Spinal cord (tissue), 9 donors: ENCODE measurements at regions not wholly inside any gene's neighbourhood (a gene's known extent, or its start where the extent isn't known, plus 50 kb on each side); places are given as distances from the start of the nearest gene placed in this dataset.

Experiments used
- DNase-seq, 6 donors: peaks; one replicate each; pipeline versions ENCODE4 v3.0.0 to v3.0.0-alpha.2; 2013 to 2015; ENCODE audit warnings: low spot score in 6 of 6, low read depth in 4 of 6
- H3K27ac ChIP-seq: one replicate; pipeline ENCODE4 v1.5.1; 2013; ENCODE audit warnings: low read depth, low read length, control low read depth
- H3K27me3 ChIP-seq: one replicate; pipeline ENCODE4 v1.6.1; 2013; ENCODE audit warnings: low read length; ENCODE audit not compliant: control insufficient read depth, insufficient read depth
- H3K36me3 ChIP-seq: one replicate; pipeline ENCODE4 v1.6.1; 2013; ENCODE audit warnings: low read length; ENCODE audit not compliant: control insufficient read depth, insufficient read depth
- H3K4me1 ChIP-seq: one replicate; pipeline ENCODE4 v1.6.1; 2013; ENCODE audit warnings: low read length; ENCODE audit not compliant: control insufficient read depth, insufficient read depth
- H3K4me3 ChIP-seq: one replicate; pipeline ENCODE4 v1.5.1; 2013; ENCODE audit warnings: low read depth, low read length, control low read depth
- H3K9me3 ChIP-seq: one replicate; pipeline ENCODE4 v1.6.1; 2013; ENCODE audit warnings: low read length; ENCODE audit not compliant: control insufficient read depth, insufficient read depth
- WGBS: methylation state at CpG from one replicate; pipeline ENCODE4 v1.1.5; 2013; ENCODE audit warnings: missing lambda C conversion rate; ENCODE audit not compliant: insufficient coverage; 5-methylcytosine and 5-hydroxymethylcytosine counted together
- donor health status: healthy.

DNA sequence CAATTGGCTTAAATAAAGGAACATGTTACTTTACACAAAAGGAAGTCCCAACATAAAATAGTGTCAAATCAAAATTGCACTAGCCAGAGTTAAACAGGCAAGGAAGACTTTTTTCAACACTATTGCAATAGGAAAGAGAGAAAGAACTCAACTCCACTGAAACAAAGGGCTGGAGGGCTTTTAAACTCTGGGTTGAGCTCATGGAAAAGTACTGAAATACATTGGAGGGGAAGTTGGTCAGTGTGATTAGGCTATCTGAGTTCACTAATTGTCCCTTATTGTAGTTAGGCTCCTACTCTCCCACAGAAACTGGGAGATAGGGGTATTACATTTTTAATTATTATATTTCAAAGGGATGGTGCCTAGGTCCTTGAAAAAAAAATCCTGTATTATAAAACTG lies 491.2 kb upstream of the LCORL start:
- Histone ChIP-seq H3K36me3 (no peaks in the 10 kb centered on the region), H3K4me3 (no peak overlapping the region), H3K4me1 (no peaks in the 10 kb centered on the region), H3K27ac (no peak overlapping the region), H3K9me3 (no peaks in the 10 kb centered on the region), H3K27me3 (no peaks in the 10 kb centered on the region)
- DNase-seq: no peak

DNA sequence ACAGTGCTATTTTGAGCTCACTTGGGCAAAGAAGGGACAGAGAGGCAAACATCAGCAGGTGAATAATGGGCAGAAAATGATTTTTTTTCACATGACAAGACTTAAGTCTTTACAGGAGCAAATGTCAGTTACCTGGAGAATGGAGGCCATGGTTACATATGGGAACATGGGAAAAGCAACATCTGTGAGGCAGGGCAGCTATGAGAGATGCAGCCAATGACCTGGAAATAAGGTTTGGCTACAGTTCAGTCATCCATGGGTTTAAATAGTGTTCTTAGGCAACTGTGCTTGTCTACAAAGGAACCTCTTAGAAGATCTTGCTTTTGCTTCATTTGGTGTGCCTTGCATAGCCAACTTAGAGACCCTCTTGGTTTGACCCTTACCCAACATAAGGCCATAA lies 490.2 kb upstream of the LCORL start:
- Histone ChIP-seq H3K4me1 (no peaks in the 10 kb centered on the region), H3K4me3 (no peak overlapping the region), H3K27ac (no peak overlapping the region), H3K36me3 (no peaks in the 10 kb centered on the region), H3K27me3 (no peaks in the 10 kb centered on the region), H3K9me3 (no peaks in the 10 kb centered on the region)
- DNase-seq: no peak

DNA sequence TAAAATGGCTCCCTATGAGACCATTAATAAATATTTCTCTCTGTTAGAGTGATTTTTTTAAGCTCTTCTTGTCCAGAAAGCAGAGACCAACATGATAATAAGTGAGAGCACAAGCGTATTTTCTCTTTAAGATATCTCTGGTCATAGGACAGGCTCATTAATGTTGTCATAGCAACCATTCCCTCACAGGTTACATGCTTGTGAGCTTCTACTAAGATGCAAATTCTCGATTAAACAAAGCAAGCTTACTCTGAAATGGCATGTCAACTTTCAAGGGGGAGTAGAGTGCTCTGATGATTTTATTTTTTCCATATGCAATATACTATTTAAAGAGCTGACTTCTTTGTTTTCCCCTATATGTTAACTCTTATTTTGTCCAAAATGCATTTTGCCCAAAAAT lies 487.2 kb upstream of the LCORL start:
- no peaks in the 10 kb centered on the region for H3K9me3 ChIP-seq
- no peaks in the 10 kb centered on the region for H3K36me3 ChIP-seq
- DNase-seq: peak; percentile 15 to 93 (median 50)
- no peak overlapping the region for H3K27ac ChIP-seq
- no peak overlapping the region for H3K4me3 ChIP-seq
- no peaks in the 10 kb centered on the region for H3K4me1 ChIP-seq
- WGBS: no CpG with 5 or more reads among the region's 2 CpGs
- H3K27me3 ChIP-seq: no peaks in the 10 kb centered on the region

DNA sequence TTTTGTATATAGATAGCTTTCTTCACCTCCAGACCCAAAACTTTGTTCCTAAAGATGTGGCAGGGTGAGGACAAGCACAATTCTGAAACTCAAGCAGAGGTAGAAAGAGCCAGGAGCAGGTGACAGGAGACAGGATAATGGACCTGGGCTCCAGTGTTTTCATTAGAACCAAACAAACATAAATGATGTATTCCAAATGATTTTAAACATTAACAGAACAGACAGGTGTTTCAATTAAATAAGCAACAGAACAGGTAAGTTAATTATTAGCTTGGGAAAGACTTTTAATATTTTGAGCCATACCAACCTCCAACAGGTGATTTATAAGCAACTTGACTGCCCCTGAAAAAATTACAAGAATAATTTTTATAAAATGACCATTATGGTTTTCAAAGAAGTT lies 459.4 kb upstream of the LCORL start:
- Histone ChIP-seq H3K4me3 (no peak overlapping the region), H3K27me3 (no peaks in the 10 kb centered on the region), H3K36me3 (no peaks in the 10 kb centered on the region), H3K27ac (no peak overlapping the region), H3K9me3 (no peaks in the 10 kb centered on the region), H3K4me1 (no peaks in the 10 kb centered on the region)
- DNase-seq: no peak

DNA sequence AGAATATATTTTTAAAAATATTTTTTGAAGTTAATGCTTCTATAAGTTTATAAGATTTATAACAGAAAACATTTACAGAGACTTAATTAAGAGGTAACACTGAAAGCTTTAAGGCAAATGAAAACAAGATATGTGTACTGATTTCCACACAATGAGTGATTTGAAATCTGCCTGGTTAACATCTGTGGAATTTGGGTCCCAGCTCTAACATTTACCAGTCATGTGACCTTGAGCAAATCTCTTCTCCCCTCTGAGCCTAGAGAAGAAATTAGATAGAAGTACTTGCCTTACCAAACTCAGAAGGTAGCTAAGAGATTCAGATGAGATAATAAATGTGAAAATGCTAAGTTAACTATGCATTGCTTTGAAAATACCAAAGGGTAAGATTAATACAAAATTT lies 458.8 kb upstream of the LCORL start:
- no peaks in the 10 kb centered on the region for H3K4me1 ChIP-seq
- H3K4me3 ChIP-seq: no peak overlapping the region
- DNase-seq: peak in 1 of 6 donors; percentile 19
- no peaks in the 10 kb centered on the region for H3K9me3 ChIP-seq
- no peak overlapping the region for H3K27ac ChIP-seq
- no peaks in the 10 kb centered on the region for H3K36me3 ChIP-seq
- H3K27me3 ChIP-seq: no peaks in the 10 kb centered on the region

DNA sequence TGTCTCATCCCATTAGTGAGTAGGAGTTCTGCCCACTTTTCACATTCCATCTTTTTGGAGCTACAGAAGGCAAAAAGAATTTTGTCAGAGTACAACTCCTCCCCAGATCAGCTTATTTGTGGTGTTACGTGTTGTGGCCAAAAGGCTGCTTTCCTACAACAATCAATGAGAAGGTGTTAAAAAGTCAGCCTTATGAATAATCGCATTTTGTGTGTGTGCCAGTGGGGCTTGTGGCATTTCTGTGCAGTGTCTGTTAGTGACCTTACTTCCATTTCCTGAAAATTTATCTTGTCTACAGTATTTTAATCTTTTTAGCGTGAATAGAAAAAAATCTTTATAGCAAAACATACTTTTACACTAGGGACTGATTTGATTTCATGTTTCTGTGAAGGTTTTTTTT lies 458.3 kb upstream of the LCORL start:
- Histone ChIP-seq H3K9me3 (no peaks in the 10 kb centered on the region), H3K4me3 (no peak overlapping the region), H3K4me1 (no peaks in the 10 kb centered on the region), H3K27ac (no peak overlapping the region), H3K36me3 (no peaks in the 10 kb centered on the region), H3K27me3 (no peaks in the 10 kb centered on the region)
- DNase-seq: no peak
- no CpG with 5 or more reads among the region's 3 CpGs for WGBS

DNA sequence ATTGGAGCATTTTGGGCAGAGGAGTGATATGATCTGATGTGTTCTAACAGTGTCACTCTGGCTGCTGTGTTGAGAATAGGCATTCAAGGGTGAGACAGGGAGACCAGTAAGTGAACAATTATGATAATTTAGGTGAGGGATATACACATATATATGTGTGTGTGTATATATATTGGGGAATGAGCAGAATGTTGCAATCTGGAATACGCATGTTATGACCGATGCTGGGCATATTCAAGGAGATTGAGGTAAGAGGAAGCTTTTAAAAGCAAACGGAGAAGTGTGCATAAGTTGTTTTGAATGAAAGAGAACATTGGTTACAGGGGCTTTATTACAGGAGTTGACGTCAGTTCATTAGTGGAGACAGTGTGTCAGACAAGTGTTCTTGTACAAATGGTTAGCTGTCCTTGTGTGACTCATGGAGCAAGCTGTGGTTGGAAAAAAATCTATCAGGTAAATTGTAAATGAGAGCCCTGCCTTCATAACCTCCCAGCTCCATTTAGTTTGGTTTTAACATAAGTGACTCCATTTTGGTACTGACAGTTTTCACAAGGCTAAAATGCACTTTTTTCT lies 442.5 kb upstream of the LCORL start:
- Histone ChIP-seq H3K27ac (no peak overlapping the region), H3K27me3 (no peaks in the 10 kb centered on the region), H3K4me3 (no peak overlapping the region), H3K4me1 (no peaks in the 10 kb centered on the region), H3K9me3 (no peaks in the 10 kb centered on the region), H3K36me3 (no peaks in the 10 kb centered on the region)
- no peak for DNase-seq
- 61% methylated on average over 4 of the region's 4 CpGs for WGBS

DNA sequence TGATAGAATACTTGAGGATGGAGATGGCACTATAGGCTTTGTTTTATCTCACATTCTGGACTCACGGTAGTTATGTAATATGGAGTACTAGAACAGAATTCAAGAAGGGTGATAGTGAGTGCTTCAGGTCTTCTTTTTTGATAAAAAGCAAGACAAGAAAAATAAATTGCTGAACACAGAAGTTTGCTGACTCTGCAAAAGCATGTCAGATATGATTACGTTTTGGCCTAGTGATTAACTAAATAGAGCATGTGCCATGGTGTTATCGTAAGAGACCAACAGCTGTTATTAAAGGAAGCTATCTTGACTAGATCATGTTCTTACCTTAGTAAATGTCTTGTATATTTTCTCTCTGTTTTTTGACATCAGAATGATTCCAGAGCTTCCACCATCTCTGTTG lies 436.9 kb upstream of the LCORL start:
- 90% methylated on average over 1 of the region's 3 CpGs for WGBS

DNA sequence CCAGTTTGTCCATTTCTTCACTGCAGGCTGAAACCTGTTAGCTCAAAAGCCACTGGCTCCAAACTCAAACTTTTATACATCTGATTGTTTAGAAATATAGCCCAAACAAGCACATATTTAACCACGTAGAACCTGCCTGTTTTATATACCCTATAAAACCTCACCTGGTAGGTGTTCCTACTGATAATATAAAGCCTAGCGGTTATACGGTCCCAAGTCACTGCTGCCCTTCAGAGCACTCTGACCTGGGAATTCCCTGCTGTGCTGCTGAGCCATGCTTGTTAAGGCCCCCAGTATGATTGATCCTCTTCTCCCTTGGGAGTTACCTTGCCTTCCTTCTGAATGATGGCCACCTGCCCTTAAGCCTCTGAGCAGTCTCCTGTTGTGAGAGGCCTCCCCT lies 432.8 kb upstream of the LCORL start:
- Histone ChIP-seq H3K9me3 (no peaks in the 10 kb centered on the region), H3K27ac (no peak overlapping the region), H3K4me1 (no peaks in the 10 kb centered on the region), H3K4me3 (no peak overlapping the region), H3K27me3 (no peaks in the 10 kb centered on the region), H3K36me3 (no peaks in the 10 kb centered on the region)
- 94% methylated on average over 2 of the region's 3 CpGs for WGBS
- no peak for DNase-seq

More for the DNA sequence above, 436.9 kb upstream of the LCORL start:
- no peaks in the 10 kb centered on the region for H3K4me1 ChIP-seq
- no peak overlapping the region for H3K27ac ChIP-seq
- no peaks in the 10 kb centered on the region for H3K9me3 ChIP-seq
- DNase-seq: no peak
- no peaks in the 10 kb centered on the region for H3K36me3 ChIP-seq
- no peak overlapping the region for H3K4me3 ChIP-seq
- no peaks in the 10 kb centered on the region for H3K27me3 ChIP-seq

DNA sequence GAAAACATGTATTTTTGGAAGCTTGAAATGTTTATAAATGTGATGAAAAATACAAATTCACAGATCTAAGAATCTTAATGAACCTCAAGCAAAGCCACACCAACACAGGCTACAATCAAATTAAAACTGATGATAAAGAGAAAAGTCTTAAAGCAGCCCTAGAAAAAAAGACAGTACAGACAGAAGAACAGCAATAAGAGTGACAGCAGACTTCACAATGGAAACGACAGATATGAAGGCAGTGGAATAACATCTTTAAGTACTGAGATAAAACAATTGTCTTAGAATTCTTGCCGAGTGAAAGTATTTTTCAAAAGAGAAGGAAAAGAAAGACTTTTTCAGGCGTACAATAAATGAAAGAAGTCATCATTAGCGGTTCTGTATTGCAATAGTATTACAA lies 423.6 kb upstream of the LCORL start:
- no peaks in the 10 kb centered on the region for H3K36me3 ChIP-seq

More for the DNA sequence above, 423.6 kb upstream of the LCORL start:
- H3K4me3 ChIP-seq: no peak overlapping the region
- H3K9me3 ChIP-seq: no peaks in the 10 kb centered on the region
- no peaks in the 10 kb centered on the region for H3K27me3 ChIP-seq
- H3K4me1 ChIP-seq: no peaks in the 10 kb centered on the region
- H3K27ac ChIP-seq: no peak overlapping the region
- DNase-seq: no peak
- no CpG with 5 or more reads among the region's 4 CpGs for WGBS
